GM12878 (cell line): ENCODE measurements at regions not wholly inside any gene's neighbourhood (a gene's known extent, or its start where the extent isn't known, plus 50 kb on each side); places are given as distances from the start of the nearest gene placed in this dataset.

ENCODE experiments used
- BHLHE40 ChIP-seq, 2 experiments: fragments of 450-650 bp in 1 of 2; IDR thresholded peaks; 2 replicates each; pipeline ENCODE4 v1.6.1; 2011 to 2017; ENCODE audit warnings: low read depth in 2 of 2, borderline replicate concordance in 1 of 2, improper control_type of control experiment in 1 of 2, low read length in 1 of 2, mild to moderate bottlenecking in 1 of 2
- BRCA1 ChIP-seq: IDR thresholded peaks from 2 replicates; pipeline ENCODE4 v1.6.1; 2011; ENCODE audit warnings: low read depth, low read length, improper control_type of control experiment
- CTCF ChIP-seq, 3 experiments: IDR thresholded peaks in 2 of 3; conservative IDR thresholded peaks in 1 of 3; 2 replicates each; pipeline ENCODE4 v1.5.1; 2011; ENCODE audit warnings: low read depth in 3 of 3, low read length in 3 of 3, mild to moderate bottlenecking in 3 of 3, control low read depth in 2 of 3, moderate library complexity in 2 of 3, inconsistent platforms in 1 of 3, mixed read lengths in 1 of 3; ENCODE audit not compliant: control insufficient read depth in 2 of 3, insufficient read depth in 1 of 3; ENCODE audit errors: extremely low read depth in 1 of 3
- EP300 ChIP-seq, 2 experiments: fragments of 150-350 bp in 1 of 2; IDR thresholded peaks; 2 replicates each; pipeline ENCODE4 v1.6.1; 2011 to 2012; ENCODE audit warnings: low read depth in 2 of 2, low read length in 2 of 2, borderline replicate concordance in 1 of 2, improper control_type of control experiment in 1 of 2, inconsistent platforms in 1 of 2; ENCODE audit not compliant: control insufficient read depth in 1 of 2
- EZH2 ChIP-seq: IDR thresholded peaks from 2 replicates; pipeline ENCODE4 v1.6.1; 2012; ENCODE audit warnings: low read depth, mild to moderate bottlenecking, control low read depth, inconsistent platforms, low read length, borderline replicate concordance; ENCODE audit not compliant: control insufficient read depth
- FOS ChIP-seq: IDR thresholded peaks from 3 replicates; pipeline ENCODE4 v1.6.1; 2011; ENCODE audit warnings: borderline replicate concordance; ENCODE audit not compliant: insufficient read length; ENCODE audit errors: extremely low read depth
- FOXM1 ChIP-seq: IDR thresholded peaks from 2 replicates; pipeline ENCODE4 v1.6.1; 2012; ENCODE audit warnings: low read depth, mild to moderate bottlenecking, inconsistent platforms, low read length, moderate library complexity
- MYC ChIP-seq: IDR thresholded peaks from 2 replicates; pipeline ENCODE4 v1.6.1; 2011; ENCODE audit warnings: mild to moderate bottlenecking, low read length, moderate library complexity, inconsistent platforms; ENCODE audit not compliant: insufficient read depth, insufficient replicate concordance, insufficient read length, severe bottlenecking
- PAX5 ChIP-seq: IDR thresholded peaks from 2 replicates; pipeline ENCODE4 v1.6.1; 2011; ENCODE audit warnings: low read depth, low read length, borderline replicate concordance
- POLR2AphosphoS5 ChIP-seq: IDR thresholded peaks from 2 replicates; pipeline ENCODE4 v1.6.1; 2011; ENCODE audit warnings: mild to moderate bottlenecking, low read length, inconsistent platforms
- SIX5 ChIP-seq: IDR thresholded peaks from 2 replicates; pipeline ENCODE4 v1.6.1; 2011; ENCODE audit warnings: mild to moderate bottlenecking, low read depth, low read length, moderate library complexity; ENCODE audit not compliant: severe bottlenecking
- SP1 ChIP-seq: IDR thresholded peaks from one replicate; pipeline ENCODE4 v1.6.1; 2011; ENCODE audit warnings: low read depth, low read length
- SPI1 ChIP-seq: IDR thresholded peaks from 2 replicates; pipeline ENCODE4 v1.6.1; 2011; ENCODE audit warnings: low read depth, mild to moderate bottlenecking, low read length, moderate library complexity, borderline replicate concordance; ENCODE audit not compliant: insufficient read depth
- TF ChIP-seq, protein P1 (sequence below): IDR thresholded peaks from 2 replicates; pipeline ENCODE4 v1.6.1; 2012; ENCODE audit warnings: low read depth, low read length, improper control_type of control experiment

- no peak for TF ChIP-seq EZH2
- no peak for TF ChIP-seq FOS
- no peak for TF ChIP-seq BRCA1
- TF ChIP-seq MYC: no peak
- 0 out of 2 replicates have a peak, but pooled peaks have one; percentile 6 for TF ChIP-seq SPI1
- TF ChIP-seq SP1: no peak
- no peak for TF ChIP-seq CTCF (IDR thresholded peaks at IDR 0.05 in 2 of 3, conservative IDR thresholded peaks at IDR 0.05 in 1 of 3; ENCODE audit: control insufficient read depth in 2 of 3, extremely low read depth in 1 of 3, insufficient read depth in 1 of 3, low read depth in 3 of 3, low read length in 3 of 3)
- TF ChIP-seq FOXM1: no peak
- TF ChIP-seq POLR2AphosphoS5: no peak
- TF ChIP-seq, protein P1, sequence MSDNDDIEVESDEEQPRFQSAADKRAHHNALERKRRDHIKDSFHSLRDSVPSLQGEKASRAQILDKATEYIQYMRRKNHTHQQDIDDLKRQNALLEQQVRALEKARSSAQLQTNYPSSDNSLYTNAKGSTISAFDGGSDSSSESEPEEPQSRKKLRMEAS: no peak
- TF ChIP-seq BHLHE40 (IDR thresholded peaks at IDR 0.05; ENCODE audit: borderline replicate concordance in 1 of 2, low read depth in 2 of 2, low read length in 1 of 2): no peak
- no peak for TF ChIP-seq SIX5
- TF ChIP-seq PAX5: no peak
- TF ChIP-seq EP300 (IDR thresholded peaks at IDR 0.05; ENCODE audit: borderline replicate concordance in 1 of 2, control insufficient read depth in 1 of 2, low read depth in 2 of 2, low read length in 2 of 2): 0 out of 4 replicates have a peak, but pooled peaks of 1 of the 2 experiments have one; percentile 11
These were observed 216.6 kb upstream of the SLC10A2 start for GRCh38 chr13:103282571-103283450.
